ENCODE measurements at regions not wholly inside any gene's neighbourhood (a gene's known extent, or its start where the extent isn't known, plus 50 kb on each side); places are given as distances from the start of the nearest gene placed in this dataset.

DNA sequence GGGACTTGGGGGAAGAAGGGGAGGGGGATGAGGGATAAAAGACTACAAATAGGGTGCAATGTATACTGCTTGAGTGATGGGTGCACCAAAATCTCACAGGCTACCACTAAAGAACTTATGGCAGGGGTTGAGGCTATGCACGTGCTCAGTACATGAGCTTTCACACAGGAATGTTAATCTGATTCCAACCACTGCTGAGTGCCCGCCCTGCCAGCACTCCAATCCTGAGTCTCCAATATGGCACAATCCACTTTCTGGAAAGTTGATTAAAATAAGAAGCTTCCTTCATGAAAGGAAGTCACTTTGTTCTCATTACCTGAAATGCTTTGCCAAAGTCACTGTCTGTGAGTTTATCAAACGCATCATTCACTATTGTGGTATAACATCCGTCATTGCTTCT is 463.0 kb downstream of the IRS2 start:
- TF ChIP-seq, protein P1, sequence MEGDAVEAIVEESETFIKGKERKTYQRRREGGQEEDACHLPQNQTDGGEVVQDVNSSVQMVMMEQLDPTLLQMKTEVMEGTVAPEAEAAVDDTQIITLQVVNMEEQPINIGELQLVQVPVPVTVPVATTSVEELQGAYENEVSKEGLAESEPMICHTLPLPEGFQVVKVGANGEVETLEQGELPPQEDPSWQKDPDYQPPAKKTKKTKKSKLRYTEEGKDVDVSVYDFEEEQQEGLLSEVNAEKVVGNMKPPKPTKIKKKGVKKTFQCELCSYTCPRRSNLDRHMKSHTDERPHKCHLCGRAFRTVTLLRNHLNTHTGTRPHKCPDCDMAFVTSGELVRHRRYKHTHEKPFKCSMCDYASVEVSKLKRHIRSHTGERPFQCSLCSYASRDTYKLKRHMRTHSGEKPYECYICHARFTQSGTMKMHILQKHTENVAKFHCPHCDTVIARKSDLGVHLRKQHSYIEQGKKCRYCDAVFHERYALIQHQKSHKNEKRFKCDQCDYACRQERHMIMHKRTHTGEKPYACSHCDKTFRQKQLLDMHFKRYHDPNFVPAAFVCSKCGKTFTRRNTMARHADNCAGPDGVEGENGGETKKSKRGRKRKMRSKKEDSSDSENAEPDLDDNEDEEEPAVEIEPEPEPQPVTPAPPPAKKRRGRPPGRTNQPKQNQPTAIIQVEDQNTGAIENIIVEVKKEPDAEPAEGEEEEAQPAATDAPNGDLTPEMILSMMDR (IDR thresholded peaks at IDR 0.05 in 2 of 3, conservative IDR thresholded peaks at IDR 0.05 in 1 of 3; ENCODE audit: borderline replicate concordance in 1 of 3, insufficient read depth in 1 of 3, low read depth in 2 of 3, low read length in 2 of 3) = no peak
- TF ChIP-seq EGR1 (IDR thresholded peaks at IDR 0.05; ENCODE audit: low read depth) (no peak), SIN3A (IDR thresholded peaks at IDR 0.05; ENCODE audit: low read depth) (no peak), ZFX (IDR thresholded peaks at IDR 0.05) (no peak), ZNF274 (IDR thresholded peaks at IDR 0.05; ENCODE audit: low read depth, low read length) (no peak), ELF1 (IDR thresholded peaks at IDR 0.05; ENCODE audit: borderline replicate concordance, low read depth) (no peak), JUND (IDR thresholded peaks at IDR 0.05) (no peak), SP1 (IDR thresholded peaks at IDR 0.05; ENCODE audit: low read depth) (no peak), EZH2 (IDR thresholded peaks at IDR 0.05) (no peak), RAD21 (IDR thresholded peaks at IDR 0.05; ENCODE audit: low read depth) (no peak), POLR2A (IDR thresholded peaks at IDR 0.05; ENCODE audit: borderline replicate concordance, extremely low read depth, insufficient read depth, insufficient read length) (no peak), POLR2AphosphoS5 (IDR thresholded peaks at IDR 0.05; ENCODE audit: low read depth, low read length) (no peak), CBX3 (IDR thresholded peaks at IDR 0.05; ENCODE audit: low read depth) (no peak), SRF (IDR thresholded peaks at IDR 0.05; ENCODE audit: low read depth) (no peak), YY1 (IDR thresholded peaks at IDR 0.05; ENCODE audit: extremely low read depth, insufficient replicate concordance, low read depth, low read length) (no peak), CEBPB (IDR thresholded peaks at IDR 0.05; ENCODE audit: low read depth) (no peak)
- TF ChIP-seq, protein P2, sequence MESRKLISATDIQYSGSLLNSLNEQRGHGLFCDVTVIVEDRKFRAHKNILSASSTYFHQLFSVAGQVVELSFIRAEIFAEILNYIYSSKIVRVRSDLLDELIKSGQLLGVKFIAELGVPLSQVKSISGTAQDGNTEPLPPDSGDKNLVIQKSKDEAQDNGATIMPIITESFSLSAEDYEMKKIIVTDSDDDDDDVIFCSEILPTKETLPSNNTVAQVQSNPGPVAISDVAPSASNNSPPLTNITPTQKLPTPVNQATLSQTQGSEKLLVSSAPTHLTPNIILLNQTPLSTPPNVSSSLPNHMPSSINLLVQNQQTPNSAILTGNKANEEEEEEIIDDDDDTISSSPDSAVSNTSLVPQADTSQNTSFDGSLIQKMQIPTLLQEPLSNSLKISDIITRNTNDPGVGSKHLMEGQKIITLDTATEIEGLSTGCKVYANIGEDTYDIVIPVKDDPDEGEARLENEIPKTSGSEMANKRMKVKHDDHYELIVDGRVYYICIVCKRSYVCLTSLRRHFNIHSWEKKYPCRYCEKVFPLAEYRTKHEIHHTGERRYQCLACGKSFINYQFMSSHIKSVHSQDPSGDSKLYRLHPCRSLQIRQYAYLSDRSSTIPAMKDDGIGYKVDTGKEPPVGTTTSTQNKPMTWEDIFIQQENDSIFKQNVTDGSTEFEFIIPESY (IDR thresholded peaks at IDR 0.05; ENCODE audit: extremely low read depth, insufficient replicate concordance, low read length) = no peak
- TF ChIP-seq, protein P3, sequence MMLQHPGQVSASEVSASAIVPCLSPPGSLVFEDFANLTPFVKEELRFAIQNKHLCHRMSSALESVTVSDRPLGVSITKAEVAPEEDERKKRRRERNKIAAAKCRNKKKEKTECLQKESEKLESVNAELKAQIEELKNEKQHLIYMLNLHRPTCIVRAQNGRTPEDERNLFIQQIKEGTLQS (IDR thresholded peaks at IDR 0.05) = no peak
- TF ChIP-seq, protein P4, sequence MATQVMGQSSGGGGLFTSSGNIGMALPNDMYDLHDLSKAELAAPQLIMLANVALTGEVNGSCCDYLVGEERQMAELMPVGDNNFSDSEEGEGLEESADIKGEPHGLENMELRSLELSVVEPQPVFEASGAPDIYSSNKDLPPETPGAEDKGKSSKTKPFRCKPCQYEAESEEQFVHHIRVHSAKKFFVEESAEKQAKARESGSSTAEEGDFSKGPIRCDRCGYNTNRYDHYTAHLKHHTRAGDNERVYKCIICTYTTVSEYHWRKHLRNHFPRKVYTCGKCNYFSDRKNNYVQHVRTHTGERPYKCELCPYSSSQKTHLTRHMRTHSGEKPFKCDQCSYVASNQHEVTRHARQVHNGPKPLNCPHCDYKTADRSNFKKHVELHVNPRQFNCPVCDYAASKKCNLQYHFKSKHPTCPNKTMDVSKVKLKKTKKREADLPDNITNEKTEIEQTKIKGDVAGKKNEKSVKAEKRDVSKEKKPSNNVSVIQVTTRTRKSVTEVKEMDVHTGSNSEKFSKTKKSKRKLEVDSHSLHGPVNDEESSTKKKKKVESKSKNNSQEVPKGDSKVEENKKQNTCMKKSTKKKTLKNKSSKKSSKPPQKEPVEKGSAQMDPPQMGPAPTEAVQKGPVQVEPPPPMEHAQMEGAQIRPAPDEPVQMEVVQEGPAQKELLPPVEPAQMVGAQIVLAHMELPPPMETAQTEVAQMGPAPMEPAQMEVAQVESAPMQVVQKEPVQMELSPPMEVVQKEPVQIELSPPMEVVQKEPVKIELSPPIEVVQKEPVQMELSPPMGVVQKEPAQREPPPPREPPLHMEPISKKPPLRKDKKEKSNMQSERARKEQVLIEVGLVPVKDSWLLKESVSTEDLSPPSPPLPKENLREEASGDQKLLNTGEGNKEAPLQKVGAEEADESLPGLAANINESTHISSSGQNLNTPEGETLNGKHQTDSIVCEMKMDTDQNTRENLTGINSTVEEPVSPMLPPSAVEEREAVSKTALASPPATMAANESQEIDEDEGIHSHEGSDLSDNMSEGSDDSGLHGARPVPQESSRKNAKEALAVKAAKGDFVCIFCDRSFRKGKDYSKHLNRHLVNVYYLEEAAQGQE (IDR thresholded peaks at IDR 0.05; ENCODE audit: low read depth) = no peak
- TF ChIP-seq, protein P5, sequence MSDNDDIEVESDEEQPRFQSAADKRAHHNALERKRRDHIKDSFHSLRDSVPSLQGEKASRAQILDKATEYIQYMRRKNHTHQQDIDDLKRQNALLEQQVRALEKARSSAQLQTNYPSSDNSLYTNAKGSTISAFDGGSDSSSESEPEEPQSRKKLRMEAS (IDR thresholded peaks at IDR 0.05) = no peak
- RAD21 ChIA-PET (ENCODE audit: low non-redundant PET in 1 of 2, low total read pairs in 2 of 2, uncharacterized antibody in 2 of 2, unreplicated experiment in 2 of 2) = no interaction called here
- POLR2A ChIA-PET = no interaction called here

More for the DNA sequence above, 463.0 kb downstream of the IRS2 start:
- no peak overlapping the region for H3K4me2 ChIP-seq (ENCODE audit: low read length)
- CTCF ChIA-PET = no interaction called here
- no peak overlapping the region for H3K27ac ChIP-seq (ENCODE audit: low read depth, low read length)
- H3K36me3 ChIP-seq (ENCODE audit: control insufficient read depth in 1 of 2, insufficient read depth in 2 of 2, low read length in 2 of 2) = no peaks in the 10 kb centered on the region
- no peaks in the 10 kb centered on the region for H3K4me1 ChIP-seq (ENCODE audit: control insufficient read depth in 1 of 2, insufficient read depth in 2 of 2, low read length in 2 of 2)
- H3K4me3 ChIP-seq (replicated peaks in 1 of 2; ENCODE audit: low read depth in 1 of 2, low read length in 2 of 2) = no peak overlapping the region
- no peaks in the 10 kb centered on the region for H4K20me1 ChIP-seq (ENCODE audit: insufficient read depth)
- H3K27me3 ChIP-seq (ENCODE audit: insufficient read depth, low read length) = no peaks in the 10 kb centered on the region
- H3K9ac ChIP-seq (ENCODE audit: low read length) = no peak overlapping the region
- intact Hi-C loops (cut with micrococcal nuclease) = no loop called here
- no peaks in the 10 kb centered on the region for H3K79me2 ChIP-seq (ENCODE audit: insufficient read depth, low read length)
- DNase-seq (ENCODE audit: low read depth, low spot score) (no peak), ATAC-seq (no peak)
- BruUV-seq (replicated peaks) = no TSS peak
- H2AFZ ChIP-seq (ENCODE audit: low read depth, low read length, poor library complexity, severe bottlenecking) = no peak overlapping the region
- H3K9me2 ChIP-seq (ENCODE audit: insufficient read depth) = no peaks in the 10 kb centered on the region
- H3K9me3 ChIP-seq (ENCODE audit: control insufficient read depth in 1 of 2, insufficient read depth in 1 of 2, low read depth in 1 of 2, low read length in 2 of 2) = no peaks in the 10 kb centered on the region

Measured in HCT116 (cell line).